IMR-90 (cell line): ENCODE measurements at regions not wholly inside any gene's neighbourhood (a gene's known extent, or its start where the extent isn't known, plus 50 kb on each side); places are given as distances from the start of the nearest gene placed in this dataset.

ENCODE experiments used
- ATAC-seq: fragments of 200-7000 bp; cut with Tn5 transposase; 2 replicates; pipeline ENCODE4 v1.9.1; 2020; ENCODE audit warnings: low read depth, mild to moderate bottlenecking, moderate library complexity
- BruUV-seq: library from RNA; stranded (reverse); fragments of 400-500 nt; replicated peaks from 2 replicates; lab custom pipeline; 2021; lab: Mats Ljungman, UMichigan
- CTCF ChIA-PET: fragments of 300-600 bp; formaldehyde crosslinking; extraction: SDS; loops from one replicate; lab custom pipeline; 2021; ENCODE audit warnings: antibody characterized with exemption; lab: Yijun Ruan, JAX
- POLR2A ChIA-PET: fragments of 300-600 bp; sonication (Branson Sonifier 250); formaldehyde crosslinking; loops from one replicate; lab custom pipeline; 2022; ENCODE audit warnings: antibody characterized with exemption; ENCODE audit not compliant: unreplicated experiment; lab: Charles Lee
- DNase-seq: peaks from one replicate; pipeline ENCODE4 v3.0.0; 2013
- H2AFZ ChIP-seq: replicated peaks from 2 replicates; pipeline ENCODE3; 2013; ENCODE audit warnings: low read length, mild to moderate bottlenecking; ENCODE audit not compliant: poor library complexity
- H2AK5ac ChIP-seq: 2 replicates; pipeline ENCODE4 v1.6.1; 2013; ENCODE audit warnings: low read depth, low read length, inconsistent platforms
- H2AK9ac ChIP-seq: replicated peaks from 2 replicates; pipeline ENCODE3; 2013; ENCODE audit warnings: mild to moderate bottlenecking, low read depth, low read length, moderate library complexity; ENCODE audit not compliant: poor library complexity
- H2BK120ac ChIP-seq: 2 replicates; pipeline ENCODE4 v1.6.1; 2013; ENCODE audit warnings: low read depth, low read length, inconsistent platforms
- H2BK15ac ChIP-seq: 3 replicates; pipeline ENCODE4 v1.6.1; 2013; ENCODE audit warnings: low read depth, low read length, inconsistent platforms
- H2BK20ac ChIP-seq: 2 replicates; pipeline ENCODE4 v1.6.1; 2013; ENCODE audit warnings: low read depth, mild to moderate bottlenecking, inconsistent platforms, low read length, moderate library complexity
- H2BK5ac ChIP-seq: 2 replicates; pipeline ENCODE4 v1.6.1; 2013; ENCODE audit warnings: mild to moderate bottlenecking, low read depth, low read length, inconsistent platforms; ENCODE audit not compliant: poor library complexity, severe bottlenecking
- H3K14ac ChIP-seq: replicated peaks from 2 replicates; pipeline ENCODE4 v1.6.1; 2013; ENCODE audit warnings: low read depth, low read length, inconsistent platforms
- H3K18ac ChIP-seq: 2 replicates; pipeline ENCODE4 v1.6.1; 2013; ENCODE audit warnings: low read depth, low read length, control low read depth
- H3K23ac ChIP-seq: 2 replicates; pipeline ENCODE4 v1.6.1; 2013; ENCODE audit warnings: low read depth, low read length, inconsistent platforms
- H3K27ac ChIP-seq: 2 replicates; pipeline ENCODE4 v1.5.1; 2013; ENCODE audit warnings: mild to moderate bottlenecking, control low read depth, low read length; ENCODE audit not compliant: insufficient read depth
- H3K27me3 ChIP-seq: 2 replicates; pipeline ENCODE4 v1.6.1; 2013; ENCODE audit warnings: low read length; ENCODE audit not compliant: control insufficient read depth, insufficient read depth
- H3K36me3 ChIP-seq: 2 replicates; pipeline ENCODE4 v1.6.1; 2013; ENCODE audit warnings: low read length, mixed read lengths; ENCODE audit not compliant: control insufficient read depth, insufficient read depth
- H3K4ac ChIP-seq: 2 replicates; pipeline ENCODE4 v1.6.1; 2013; ENCODE audit warnings: low read depth, low read length, inconsistent platforms
- H3K4me1 ChIP-seq: 2 replicates; pipeline ENCODE4 v1.6.1; 2013; ENCODE audit warnings: low read length, mixed read lengths; ENCODE audit not compliant: control insufficient read depth, insufficient read depth
- H3K4me2 ChIP-seq: 2 replicates; pipeline ENCODE4 v1.6.1; 2013; ENCODE audit warnings: low read depth, mild to moderate bottlenecking, control low read depth, low read length, moderate library complexity
- H3K4me3 ChIP-seq: 2 replicates; pipeline ENCODE4 v1.5.1; 2013; ENCODE audit warnings: low read depth, mild to moderate bottlenecking, control low read depth, low read length, moderate library complexity; ENCODE audit not compliant: insufficient read depth
- H3K56ac ChIP-seq: 2 replicates; pipeline ENCODE4 v1.6.1; 2013; ENCODE audit warnings: low read length, inconsistent platforms; ENCODE audit not compliant: insufficient read depth; ENCODE audit errors: extremely low read depth
- H3K79me1 ChIP-seq, 2 experiments: 2 replicates each; pipeline ENCODE4 v1.6.1; 2013; ENCODE audit warnings: low read length in 2 of 2, inconsistent platforms in 1 of 2, low read depth in 1 of 2
- H3K9ac ChIP-seq: 2 replicates; pipeline ENCODE4 v1.6.1; 2013; ENCODE audit warnings: low read depth, low read length, control low read depth
- H3K9me1 ChIP-seq: 2 replicates; pipeline ENCODE4 v1.6.1; 2013; ENCODE audit warnings: low read length, inconsistent platforms; ENCODE audit not compliant: insufficient read depth
- H3K9me3 ChIP-seq: 2 replicates; pipeline ENCODE4 v1.6.1; 2013; ENCODE audit warnings: low read length; ENCODE audit not compliant: control insufficient read depth, insufficient read depth
- H4K20me1 ChIP-seq: 2 replicates; pipeline ENCODE4 v1.6.1; 2013; ENCODE audit warnings: low read length, inconsistent platforms; ENCODE audit not compliant: insufficient read depth
- H4K5ac ChIP-seq: 2 replicates; pipeline ENCODE4 v1.6.1; 2013; ENCODE audit warnings: mild to moderate bottlenecking, low read depth, low read length, control low read depth
- H4K8ac ChIP-seq, 2 experiments: 2 replicates each; pipeline ENCODE4 v1.6.1; 2013; ENCODE audit warnings: low read depth in 2 of 2, low read length in 2 of 2, control low read depth in 1 of 2, inconsistent platforms in 1 of 2
- H4K91ac ChIP-seq: 2 replicates; pipeline ENCODE4 v1.6.1; 2013; ENCODE audit warnings: low read depth, low read length, inconsistent platforms; ENCODE audit not compliant: insufficient read depth
- BHLHE40 ChIP-seq: fragments of 150-350 bp; IDR thresholded peaks from 2 replicates; pipeline ENCODE4 v1.6.1; 2016; ENCODE audit warnings: mild to moderate bottlenecking, low read depth, low read length
- CHD1 ChIP-seq: IDR thresholded peaks from 2 replicates; pipeline ENCODE4 v1.6.1; 2012; ENCODE audit warnings: low read depth, low read length, improper control_type of control experiment
- FOS ChIP-seq: fragments of 150-350 bp; IDR thresholded peaks from 2 replicates; pipeline ENCODE4 v1.6.1; 2016; ENCODE audit warnings: low read depth, low read length
- MXI1 ChIP-seq: IDR thresholded peaks from 2 replicates; pipeline ENCODE4 v1.6.1; 2012; ENCODE audit warnings: low read depth, mild to moderate bottlenecking, low read length, moderate library complexity, borderline replicate concordance
- NFE2L2 ChIP-seq: fragments of 150-350 bp; IDR thresholded peaks from 2 replicates; pipeline ENCODE4 v1.6.1; 2016; ENCODE audit warnings: low read depth, mild to moderate bottlenecking, low read length
- POLR2A ChIP-seq: IDR thresholded peaks from 2 replicates; pipeline ENCODE4 v1.6.1; 2012; ENCODE audit warnings: mild to moderate bottlenecking, low read depth, low read length
- RAD21 ChIP-seq: IDR thresholded peaks from 2 replicates; pipeline ENCODE4 v1.6.1; 2012; ENCODE audit warnings: low read length, improper control_type of control experiment
- RCOR1 ChIP-seq: IDR thresholded peaks from 2 replicates; pipeline ENCODE4 v1.6.1; 2012; ENCODE audit warnings: mild to moderate bottlenecking, low read length, improper control_type of control experiment; ENCODE audit not compliant: insufficient replicate concordance
- RFX5 ChIP-seq: IDR thresholded peaks from 2 replicates; pipeline ENCODE4 v1.8.0; 2012; ENCODE audit warnings: low read depth, mild to moderate bottlenecking, low read length, moderate library complexity
- USF2 ChIP-seq: fragments of 150-350 bp; IDR thresholded peaks from 2 replicates; pipeline ENCODE4 v1.6.1; 2017; ENCODE audit warnings: mild to moderate bottlenecking, antibody characterized with exemption, low read length, low read depth
- WGBS, 2 experiments: methylation state at CpG; one replicate each; pipeline versions ENCODE4 v1.1.5 to v1.1.7; 2013; ENCODE audit warnings: missing lambda C conversion rate in 2 of 2; ENCODE audit not compliant: insufficient read length in 1 of 2; ENCODE audit errors: extremely low coverage in 2 of 2; 5-methylcytosine and 5-hydroxymethylcytosine counted together
- dilution Hi-C: fragments of 300-500 bp; cut with HindIII; formaldehyde crosslinking; loops from one replicate; pipeline ENCODE4 v1.14.3; 2018; ENCODE audit warnings: low sequenced_read_pairs; ENCODE audit not compliant: unreplicated experiment
- in situ Hi-C: fragments of 300-500 bp; cut with MboI; formaldehyde crosslinking; loops from 3 replicates; pipeline ENCODE4 v1.14.3; 2019; ENCODE audit warnings: low sequenced_read_pairs, inconsistent platforms, mixed read lengths
- intact Hi-C: fragments of 100-400 bp; cut with micrococcal nuclease; formaldehyde crosslinking; loops from 2 replicates; pipeline ENCODE4 v1.10.0; 2022

GRCh38 chr9:82526577-82526976 lies 536.4 kb downstream of the RASEF start:
- dilution Hi-C loops, result no loop called here
- no peak overlapping the region for H3K18ac ChIP-seq
- no peak overlapping the region for H2BK15ac ChIP-seq
- H3K9me3 ChIP-seq, result peaks cover 13% of the 10 kb centered on the region
- no peak overlapping the region for H3K27ac ChIP-seq
- H2AK9ac ChIP-seq, result no peak overlapping the region
- H3K79me1 ChIP-seq, result no peaks in the 10 kb centered on the region
- no peak for TF ChIP-seq USF2
- TF ChIP-seq FOS, result no peak
- TF ChIP-seq MXI1, result no peak
- TF ChIP-seq CHD1, result no peak
- no peak for TF ChIP-seq RCOR1
- TF ChIP-seq POLR2A, result no peak
- TF ChIP-seq BHLHE40, result no peak
- TF ChIP-seq RAD21, result no peak
- TF ChIP-seq NFE2L2, result no peak
- no peak for TF ChIP-seq RFX5
- no peak overlapping the region for H4K5ac ChIP-seq
- no peak overlapping the region for H4K91ac ChIP-seq
- ATAC-seq, result no peak
- H3K4ac ChIP-seq, result no peak overlapping the region
- H3K56ac ChIP-seq, result no peak overlapping the region
- WGBS, 2 experiments, result no CpG with 5 or more reads among the region's 1 CpG
- no peak overlapping the region for H2BK20ac ChIP-seq
- no peaks in the 10 kb centered on the region for H3K27me3 ChIP-seq
- intact Hi-C loops, result no loop called here
- BruUV-seq, result no TSS peak
- H2BK120ac ChIP-seq, result no peak overlapping the region
- H2AK5ac ChIP-seq, result no peak overlapping the region
- H3K36me3 ChIP-seq, result no peaks in the 10 kb centered on the region
- no peak overlapping the region for H3K4me2 ChIP-seq
- no peak overlapping the region for H3K9ac ChIP-seq
- H3K9me1 ChIP-seq, result no peaks in the 10 kb centered on the region
- CTCF ChIA-PET, result no interaction called here
- H3K23ac ChIP-seq, result no peak overlapping the region
- H3K4me1 ChIP-seq, result no peaks in the 10 kb centered on the region
- DNase-seq, result no peak
- H4K20me1 ChIP-seq, result no peaks in the 10 kb centered on the region
- in situ Hi-C loops, result no loop called here
- no peak overlapping the region for H4K8ac ChIP-seq
- no peak overlapping the region for H2AFZ ChIP-seq
- H3K14ac ChIP-seq, result no peak overlapping the region
- POLR2A ChIA-PET, result no interaction called here
- H3K4me3 ChIP-seq, result no peak overlapping the region
- H2BK5ac ChIP-seq, result no peak overlapping the region
